ENCODE measurements at regions not wholly inside any gene's neighbourhood (a gene's known extent, or its start where the extent isn't known, plus 50 kb on each side); places are given as distances from the start of the nearest gene placed in this dataset.
"Not testable (repeated sequence)": the region's sequence is repeated elsewhere in the genome, so short reads cannot be mapped to it uniquely, and the experiment has no call there.

GRCh38 chr2:153420394-153420793 is 58.2 kb downstream of the RPRM start:
- DNase-seq, result no peak

- DNase-seq, result no peak
These were observed 61.5 kb downstream of the RPRM start for GRCh38 chr2:153417077-153417476.

- DNase-seq, result no peak
These were observed 62.5 kb downstream of the RPRM start for GRCh38 chr2:153416071-153416470.

DNA sequence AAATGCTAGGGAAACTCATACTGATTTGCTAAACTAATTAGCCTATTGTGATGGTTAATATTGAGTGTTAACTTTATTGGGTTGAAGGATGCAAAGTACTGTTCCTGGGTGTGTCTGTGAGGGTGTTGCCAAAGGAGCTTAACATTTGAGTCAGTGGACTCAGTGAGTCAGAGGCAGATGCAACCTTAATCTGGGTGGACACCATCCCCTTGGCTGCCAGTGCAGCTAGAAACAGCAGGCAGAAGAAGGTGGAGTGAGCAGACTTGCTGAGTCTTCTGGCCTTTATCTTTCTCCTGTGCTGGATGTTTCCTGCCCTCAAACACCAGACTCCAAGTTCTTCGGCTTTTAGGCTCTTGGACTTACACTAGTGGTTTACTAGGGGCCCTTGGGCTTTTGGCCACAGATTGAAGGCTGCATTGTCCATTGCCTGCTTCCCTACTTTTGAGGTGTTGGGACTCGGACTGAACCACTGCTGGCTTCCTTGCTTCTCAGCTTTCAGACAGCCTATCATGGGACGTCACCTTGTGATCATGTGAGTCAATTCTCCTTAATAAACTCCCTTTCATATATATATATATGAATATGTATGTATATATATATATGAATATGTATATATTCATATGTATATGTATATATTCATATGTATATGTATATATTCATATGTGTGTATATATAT is 69.7 kb downstream of the RPRM start:
- no peak for DNase-seq

GRCh38 chr2:153405196-153405595 is 73.4 kb downstream of the RPRM start:
- DNase-seq, result no peak

DNA sequence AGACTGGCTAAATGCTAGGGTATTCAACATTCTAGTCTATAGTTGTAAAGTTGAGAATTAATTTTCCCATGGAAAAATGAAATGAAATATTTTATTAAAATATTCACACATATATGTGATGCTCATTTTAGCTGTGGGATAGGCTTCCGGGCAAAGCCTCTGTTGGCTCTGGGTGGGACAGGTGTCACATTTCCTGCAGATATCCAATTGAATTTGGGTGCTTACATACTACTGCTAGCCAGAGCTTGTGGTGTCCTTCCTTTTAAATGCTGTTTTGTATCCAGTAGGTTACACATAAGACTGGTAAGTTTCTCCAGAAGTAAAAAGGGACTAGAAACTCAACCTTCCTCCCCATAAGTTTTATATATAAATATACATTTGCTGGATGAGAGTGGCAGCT is 73.8 kb downstream of the RPRM start:
- DNase-seq, result no peak

GRCh38 chr2:153403940-153404339 is 74.6 kb downstream of the RPRM start:
- DNase-seq, result no peak

- DNase-seq, result not testable (repeated sequence)
These were observed 75.2 kb downstream of the RPRM start for GRCh38 chr2:153403352-153403751.

- DNase-seq, result no peak
These were observed 83.9 kb downstream of the RPRM start for GRCh38 chr2:153394686-153395085.

- no peak for DNase-seq
These were observed 84.3 kb downstream of the RPRM start for GRCh38 chr2:153394247-153394646.

GRCh38 chr2:153393518-153393917 is 85.0 kb downstream of the RPRM start:
- no peak for DNase-seq

DNA sequence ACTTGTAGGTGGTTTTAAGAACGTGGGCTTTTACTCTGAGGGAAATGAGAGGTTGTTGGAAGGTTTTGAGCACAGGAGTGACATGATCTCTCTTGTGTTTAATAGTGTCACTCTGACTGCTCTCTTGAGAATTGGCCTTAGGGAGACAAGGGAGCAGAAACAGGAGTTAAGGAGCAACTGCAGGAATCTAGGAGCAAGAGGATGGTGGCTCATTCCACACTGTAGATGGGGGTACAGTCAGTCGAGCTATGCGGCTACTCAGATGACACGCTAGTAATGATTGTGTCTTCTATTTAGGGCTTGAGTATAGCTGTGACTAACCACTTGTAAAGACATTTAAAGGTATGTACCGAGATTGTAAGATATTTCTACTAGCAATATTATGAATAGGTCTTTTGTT is 87.4 kb downstream of the RPRM start:
- DNase-seq, result no peak

DNA sequence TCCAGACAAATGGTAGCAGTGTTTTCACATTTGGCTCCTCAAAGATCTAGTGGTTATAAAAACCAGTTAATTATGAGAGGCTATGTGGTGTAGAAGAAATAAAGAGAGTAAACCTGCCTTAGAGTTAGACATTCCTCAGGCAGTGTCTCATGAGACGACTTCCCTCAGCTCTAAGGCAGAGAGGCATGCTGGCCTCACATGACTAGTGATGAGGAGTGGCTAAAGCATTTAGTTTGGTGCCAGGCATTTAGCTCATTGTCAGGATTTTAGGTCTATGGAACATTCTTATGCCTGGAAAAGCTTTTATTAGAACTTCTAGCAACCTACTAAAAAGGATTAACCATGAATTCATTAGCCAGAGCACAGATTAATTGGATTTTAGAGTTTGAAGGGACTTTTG is 90.3 kb downstream of the RPRM start:
- DNase-seq, result no peak

- no peak for DNase-seq
These were observed 91.4 kb downstream of the RPRM start for GRCh38 chr2:153387203-153387602.

DNA sequence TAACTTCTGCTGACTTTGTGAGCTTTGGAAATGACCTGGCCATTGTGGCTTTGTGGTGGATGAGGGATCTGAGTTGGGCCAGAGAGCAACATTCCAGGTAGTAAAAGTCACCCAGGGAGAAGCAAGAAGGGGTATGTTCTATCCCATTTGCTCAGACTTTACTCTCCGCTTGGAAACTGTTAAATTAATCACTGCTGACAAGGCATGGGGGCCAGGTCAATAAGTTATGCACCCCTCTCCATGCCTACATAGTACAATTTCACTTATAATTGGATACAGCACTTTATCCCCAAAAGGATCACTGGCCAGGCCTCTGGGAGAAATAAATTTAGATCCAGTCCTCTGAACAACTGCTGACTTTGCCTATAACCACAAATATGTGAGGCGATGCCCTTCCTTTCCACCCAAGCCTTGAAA is 92.1 kb downstream of the RPRM start:
- no peak for DNase-seq

DNA sequence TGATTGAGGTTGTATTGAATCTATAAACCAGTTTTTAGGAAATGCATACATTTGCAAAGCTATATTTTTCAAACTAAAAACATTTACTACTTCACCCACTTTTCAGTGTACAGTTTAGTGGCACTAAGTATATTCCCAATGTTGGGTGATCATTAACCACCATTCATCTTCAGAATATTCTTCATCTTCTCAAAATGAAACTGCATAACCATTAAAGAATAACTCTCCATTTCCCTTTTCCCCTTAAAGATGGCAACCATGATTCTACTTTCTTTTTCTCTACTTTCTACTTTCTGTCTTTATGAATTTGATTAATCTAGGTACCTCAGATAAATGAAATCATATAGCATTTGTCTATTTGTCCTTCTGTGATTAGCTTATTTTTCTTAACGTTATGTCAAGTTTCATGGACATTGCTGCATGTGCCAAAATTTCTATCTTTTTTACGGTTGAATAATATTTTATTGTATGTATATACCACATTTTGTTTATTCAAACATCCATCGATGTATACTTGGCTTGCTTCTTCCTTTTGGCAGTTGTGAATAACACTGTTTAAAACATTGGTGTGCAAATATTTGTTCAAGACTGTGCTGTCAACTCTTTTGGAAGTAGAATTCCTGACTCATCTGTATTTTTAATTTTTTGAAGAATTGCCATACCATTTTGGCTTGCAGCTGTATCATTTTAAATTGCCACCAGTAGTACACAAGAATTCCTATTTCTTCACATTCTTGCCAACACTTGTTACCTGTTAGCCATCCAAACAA is 104.9 kb downstream of the RPRM start:
- DNase-seq, result no peak

DNA sequence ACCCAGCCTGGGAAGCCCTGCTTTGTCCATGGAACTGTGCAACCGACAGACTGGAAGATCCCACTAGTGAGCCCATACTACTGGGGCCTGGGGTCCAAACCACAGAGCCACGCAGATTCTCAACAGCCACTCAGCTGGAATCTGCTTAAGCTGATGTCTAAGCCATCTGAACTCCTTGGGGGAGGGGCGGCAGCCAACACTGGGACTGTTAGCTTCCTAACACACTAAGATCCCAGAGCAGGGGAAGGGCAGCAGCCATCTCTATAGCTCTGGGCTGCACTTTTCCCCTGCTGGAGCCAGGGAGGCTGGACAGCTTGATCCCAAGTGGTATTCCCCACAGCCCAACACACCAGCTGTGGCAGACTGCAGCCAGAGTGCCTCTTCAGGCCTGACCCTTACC is 118.3 kb downstream of the RPRM start:
- DNase-seq, result no peak

DNA sequence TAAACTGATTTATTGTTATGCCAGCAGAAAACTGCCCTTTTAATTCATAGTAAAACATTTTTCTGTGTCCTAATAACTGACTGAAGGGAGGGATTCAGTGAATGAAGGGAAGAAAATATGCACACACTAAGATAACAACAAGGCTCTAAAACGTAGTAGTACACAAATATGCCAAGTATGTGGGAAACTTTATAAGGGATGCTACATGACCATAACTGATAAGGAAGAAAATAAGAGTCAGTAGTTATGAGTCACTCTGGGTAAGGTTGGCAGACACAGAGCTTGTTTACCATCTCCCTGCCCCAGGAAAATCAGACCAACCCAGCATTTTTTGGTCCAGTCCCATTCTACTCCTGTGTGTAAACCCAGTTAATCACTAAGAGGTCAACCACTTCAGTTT is 124.2 kb downstream of the RPRM start:
- DNase-seq, result no peak

DNA sequence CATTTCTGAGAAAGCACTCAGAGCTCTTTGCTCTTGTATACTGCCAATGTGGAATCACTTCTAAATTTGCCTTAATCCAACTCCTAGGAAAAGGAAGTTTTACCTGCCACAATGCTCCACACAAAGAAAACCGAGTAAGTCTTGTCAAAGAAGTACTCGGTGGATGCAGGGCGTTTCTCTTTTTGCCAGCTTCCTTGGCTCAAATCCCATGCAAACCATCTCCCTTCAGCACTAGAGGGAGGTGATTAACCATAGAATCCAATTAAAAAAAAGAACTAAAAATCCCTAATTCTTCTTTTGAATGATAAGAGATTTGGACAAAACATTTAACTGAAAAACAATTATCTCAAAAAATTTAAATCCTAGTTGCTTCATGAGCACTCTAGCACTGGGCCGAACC is 129.0 kb downstream of the RPRM start:
- no peak for DNase-seq

DNA sequence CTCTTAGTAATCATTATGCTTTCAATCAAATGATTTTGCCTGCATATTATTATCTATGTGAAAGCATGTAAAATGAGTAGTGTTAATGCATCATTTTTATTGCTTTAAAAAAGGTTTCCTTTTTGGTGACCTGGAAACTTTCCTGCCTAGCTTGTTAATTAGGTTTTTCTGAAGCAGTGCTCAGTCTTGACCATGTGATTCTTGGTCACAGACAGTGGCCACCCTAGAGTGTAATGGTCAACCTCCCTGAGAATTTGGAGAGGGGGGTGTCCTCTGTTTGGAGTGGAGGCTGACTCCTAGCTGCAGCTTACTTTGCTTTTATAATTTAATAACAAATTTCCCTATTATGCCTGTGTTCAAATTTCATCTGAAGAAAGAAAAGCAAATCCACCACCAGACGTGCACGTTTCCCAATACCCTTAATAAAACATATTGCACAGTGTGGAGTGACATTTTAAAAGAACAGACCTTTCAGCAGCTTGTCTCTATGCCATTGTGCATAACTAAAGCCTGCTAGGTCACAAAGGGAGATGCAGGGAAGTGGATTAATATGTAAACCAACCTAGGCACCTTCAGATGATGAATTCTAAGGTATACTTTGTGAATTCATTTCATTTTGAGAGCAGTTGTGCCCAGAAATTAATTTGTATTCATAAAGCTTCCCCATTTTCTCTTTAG is 130.6 kb downstream of the RPRM start:
- DNase-seq, result no peak

DNA sequence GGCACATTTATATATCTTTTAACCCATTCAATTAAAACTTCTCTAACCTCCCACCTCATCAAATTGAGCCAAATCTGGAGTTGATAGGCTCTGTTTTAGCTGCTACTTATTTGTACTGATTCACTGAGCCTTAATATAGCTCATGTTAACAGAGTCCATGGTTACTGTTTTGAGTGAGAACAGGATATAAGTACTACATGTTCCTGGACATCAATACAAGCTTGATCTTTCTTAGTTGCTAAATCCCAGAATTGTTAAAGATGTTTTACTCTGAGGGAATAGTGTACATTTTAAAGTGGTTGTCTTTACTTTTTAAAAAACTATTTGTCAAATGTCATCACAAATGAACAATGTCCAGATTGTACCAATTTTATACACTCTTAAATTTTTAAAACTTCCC is 157.7 kb downstream of the RPRM start:
- DNase-seq, result no peak

- DNase-seq, result no peak
These were observed 167.1 kb downstream of the RPRM start for GRCh38 chr2:153311432-153311831.

DNA sequence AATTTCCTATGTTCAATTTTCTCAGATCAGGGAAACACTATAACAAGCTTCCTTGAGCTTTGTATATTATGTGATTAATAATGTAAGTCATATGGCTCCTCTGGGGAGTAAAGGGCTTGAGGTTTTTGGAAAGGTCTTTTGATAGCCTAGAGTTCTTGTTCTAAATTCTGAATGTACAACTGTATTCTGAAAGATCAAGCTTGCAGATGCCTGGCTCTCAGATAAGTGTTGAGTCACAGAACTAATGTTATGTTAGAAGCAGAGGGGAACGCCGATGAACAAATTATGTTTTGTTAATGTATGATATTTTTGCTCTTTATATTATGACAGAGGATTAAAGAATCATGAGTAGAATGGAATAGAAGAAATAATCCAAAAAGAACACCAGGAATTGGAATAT is 170.1 kb downstream of the RPRM start:
- no peak for DNase-seq

- DNase-seq, result no peak
These were observed 171.3 kb downstream of the RPRM start for GRCh38 chr2:153307223-153307622.

Measured in suppressor macrophage treated with lipopolysaccharide for 1 hour (primary cell).